ENCODE measurements at regions not wholly inside any gene's neighbourhood (a gene's known extent, or its start where the extent isn't known, plus 50 kb on each side); places are given as distances from the start of the nearest gene placed in this dataset.

DNA sequence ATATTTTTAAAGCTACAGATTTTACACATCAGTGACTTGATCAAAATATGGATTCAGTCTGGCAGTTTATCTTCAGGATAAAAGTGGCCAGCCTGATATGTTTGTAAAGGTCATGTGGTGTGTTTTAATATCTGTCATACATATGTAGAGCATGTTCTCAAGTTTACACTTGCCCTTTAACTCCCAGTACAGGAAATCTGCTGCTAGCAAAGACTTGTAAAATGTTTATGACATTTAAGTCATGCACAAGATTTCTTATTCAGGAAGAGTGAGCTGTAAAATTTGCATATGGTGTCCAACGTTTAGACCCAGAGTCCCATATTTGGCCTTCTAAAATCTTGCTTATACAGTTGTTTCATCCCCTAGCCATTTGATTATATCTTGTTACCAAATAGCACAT, 197.5 kb upstream of the FLRT2 start:
- POLR2A ChIA-PET, result no interaction called here
- H3K4me1 ChIP-seq, result no peaks in the 10 kb centered on the region; the same call in 1 of the 2 replicates
- BruUV-seq (replicated peaks), result no TSS peak
- H3K9me3 ChIP-seq, result no peaks in the 10 kb centered on the region
- Mint-ChIP-seq H3K27ac (ENCODE audit: unreplicated experiment) (no peak overlapping the region), H3K4me3 (ENCODE audit: unreplicated experiment) (no peak overlapping the region), H3K27me3 (ENCODE audit: insufficient read depth, unreplicated experiment) (no peaks in the 10 kb centered on the region), H3K4me1 (ENCODE audit: low read depth, unreplicated experiment) (peaks cover 7% of the 10 kb centered on the region), H3K9me3 (ENCODE audit: unreplicated experiment) (no peaks in the 10 kb centered on the region), H3K36me3 (ENCODE audit: insufficient read depth, unreplicated experiment) (no peaks in the 10 kb centered on the region)
- no peak overlapping the region for H3K4me3 ChIP-seq (ENCODE audit: low read depth, low read length)
- CTCF ChIA-PET, result no interaction called here
- intact Hi-C loops (cut with micrococcal nuclease; ENCODE audit: unreplicated experiment), result no loop called here
- H3K36me3 ChIP-seq (ENCODE audit: control insufficient read depth, insufficient read depth, low read length), result no peaks in the 10 kb centered on the region
- no peaks in the 10 kb centered on the region for H3K27me3 ChIP-seq (replicated peaks; ENCODE audit: control insufficient read depth, insufficient read depth, low read length)
- no peak for DNase-seq
- TF ChIP-seq CTCF (IDR thresholded peaks at IDR 0.05; ENCODE audit: insufficient read depth in 1 of 2, low read depth in 1 of 2, low read length in 1 of 2, severe bottlenecking in 1 of 2, unreplicated experiment in 1 of 2), result no peak

DNA sequence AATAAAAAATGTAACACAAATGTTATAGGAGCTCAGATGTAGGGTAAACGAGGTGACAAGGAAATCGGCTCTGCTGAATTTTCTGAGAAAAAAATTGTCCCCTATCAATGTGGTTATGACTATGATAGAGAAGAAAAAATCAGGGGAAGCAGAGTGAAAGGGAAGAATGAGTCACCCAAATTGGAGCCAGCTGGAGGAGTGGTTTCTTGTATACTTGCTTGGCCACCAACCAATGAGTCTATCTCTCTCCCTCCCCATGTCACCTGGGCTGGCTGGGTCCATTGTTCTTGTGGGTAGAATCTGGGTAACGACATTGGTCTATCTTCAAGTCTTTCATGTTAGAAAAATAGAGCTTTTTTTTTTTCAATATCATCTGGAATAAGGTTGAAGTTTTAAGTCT, 196.6 kb upstream of the FLRT2 start:
- BruUV-seq (replicated peaks), result no TSS peak

GRCh38 chr14:85333841-85334240, 196.1 kb upstream of the FLRT2 start:
- Mint-ChIP-seq H3K36me3 (ENCODE audit: insufficient read depth, unreplicated experiment) (no peaks in the 10 kb centered on the region), H3K9me3 (ENCODE audit: unreplicated experiment) (no peaks in the 10 kb centered on the region), H3K4me3 (ENCODE audit: unreplicated experiment) (no peak overlapping the region), H3K27ac (ENCODE audit: unreplicated experiment) (no peak overlapping the region), H3K4me1 (ENCODE audit: low read depth, unreplicated experiment) (peaks cover 7% of the 10 kb centered on the region), H3K27me3 (ENCODE audit: insufficient read depth, unreplicated experiment) (no peaks in the 10 kb centered on the region)
- H3K36me3 ChIP-seq (ENCODE audit: control insufficient read depth, insufficient read depth, low read length), result no peaks in the 10 kb centered on the region
- ChIA-PET CTCF (no interaction called here), POLR2A (no interaction called here)
- no TSS peak for BruUV-seq (replicated peaks)
- intact Hi-C loops (cut with micrococcal nuclease; ENCODE audit: unreplicated experiment), result no loop called here
- no peaks in the 10 kb centered on the region; the same call in 1 of the 2 replicates for H3K4me1 ChIP-seq
- TF ChIP-seq CTCF (IDR thresholded peaks at IDR 0.05; ENCODE audit: insufficient read depth in 1 of 2, low read depth in 1 of 2, low read length in 1 of 2, severe bottlenecking in 1 of 2, unreplicated experiment in 1 of 2), result no peak
- no peak overlapping the region for H3K4me3 ChIP-seq (ENCODE audit: low read depth, low read length)
- no peaks in the 10 kb centered on the region for H3K9me3 ChIP-seq
- DNase-seq, result no peak
- H3K27me3 ChIP-seq (replicated peaks; ENCODE audit: control insufficient read depth, insufficient read depth, low read length), result no peaks in the 10 kb centered on the region

More for the DNA sequence above, 196.6 kb upstream of the FLRT2 start:
- DNase-seq, result no peak
- Histone ChIP-seq H3K4me3 (ENCODE audit: low read depth, low read length) (no peak overlapping the region), H3K36me3 (ENCODE audit: control insufficient read depth, insufficient read depth, low read length) (no peaks in the 10 kb centered on the region), H3K27me3 (replicated peaks; ENCODE audit: control insufficient read depth, insufficient read depth, low read length) (no peaks in the 10 kb centered on the region), H3K9me3 (no peaks in the 10 kb centered on the region), H3K4me1 (no peaks in the 10 kb centered on the region; the same call in 1 of the 2 replicates)
- Mint-ChIP-seq H3K4me1 (ENCODE audit: low read depth, unreplicated experiment) (peaks cover 7% of the 10 kb centered on the region), H3K9me3 (ENCODE audit: unreplicated experiment) (no peaks in the 10 kb centered on the region), H3K27me3 (ENCODE audit: insufficient read depth, unreplicated experiment) (no peaks in the 10 kb centered on the region), H3K27ac (ENCODE audit: unreplicated experiment) (no peak overlapping the region), H3K4me3 (ENCODE audit: unreplicated experiment) (no peak overlapping the region), H3K36me3 (ENCODE audit: insufficient read depth, unreplicated experiment) (no peaks in the 10 kb centered on the region)
- no peak for TF ChIP-seq CTCF (IDR thresholded peaks at IDR 0.05; ENCODE audit: insufficient read depth in 1 of 2, low read depth in 1 of 2, low read length in 1 of 2, severe bottlenecking in 1 of 2, unreplicated experiment in 1 of 2)
- intact Hi-C loops (cut with micrococcal nuclease; ENCODE audit: unreplicated experiment), result no loop called here
- ChIA-PET POLR2A (no interaction called here), CTCF (no interaction called here)

Measured in Caco-2 (cell line).